GM12891 (cell line): ENCODE measurements at regions not wholly inside any gene's neighbourhood (a gene's known extent, or its start where the extent isn't known, plus 50 kb on each side); places are given as distances from the start of the nearest gene placed in this dataset.
"Not testable (repeated sequence)": the region's sequence is repeated elsewhere in the genome, so short reads cannot be mapped to it uniquely, and the experiment has no call there.

ENCODE experiments used
- DNase-seq: peaks from one replicate; pipeline ENCODE4 v3.0.0; 2011; ENCODE audit warnings: low spot score; ENCODE audit not compliant: insufficient read length
- FAIRE-seq: peaks from 2 replicates; lab custom pipeline; 2011; peaks lifted over from hg19 to GRCh38; lab: Jason Lieb, UNC
- PAX5 ChIP-seq: IDR thresholded peaks from 2 replicates; pipeline ENCODE4 v1.6.1; 2011; ENCODE audit warnings: low read length, moderate library complexity, mild to moderate bottlenecking; ENCODE audit not compliant: insufficient read depth, severe bottlenecking
- POLR2A ChIP-seq: IDR thresholded peaks from 2 replicates; pipeline ENCODE4 v1.6.1; 2011; ENCODE audit warnings: low read depth, low read length, control low read depth
- POLR2AphosphoS5 ChIP-seq: IDR thresholded peaks from 2 replicates; pipeline ENCODE4 v1.6.1; 2011; ENCODE audit warnings: low read depth, low read length, control low read depth
- POU2F2 ChIP-seq: IDR thresholded peaks from 2 replicates; pipeline ENCODE4 v1.6.1; 2011; ENCODE audit warnings: low read depth, mild to moderate bottlenecking, control low read depth, low read length, moderate library complexity
- SPI1 ChIP-seq: IDR thresholded peaks from 2 replicates; pipeline ENCODE4 v1.6.1; 2011; ENCODE audit warnings: low read depth, low read length, control low read depth
- TAF1 ChIP-seq: IDR thresholded peaks from 2 replicates; pipeline ENCODE4 v1.6.1; 2011; ENCODE audit warnings: low read depth, low read length, control low read depth

- TF ChIP-seq POU2F2 (no peak), POLR2A (no peak)
- FAIRE-seq, result no peak
- DNase-seq, result no peak
Measured at GRCh38 chr13:111626371-111627305, 306.2 kb downstream of the TEX29 start.

DNA sequence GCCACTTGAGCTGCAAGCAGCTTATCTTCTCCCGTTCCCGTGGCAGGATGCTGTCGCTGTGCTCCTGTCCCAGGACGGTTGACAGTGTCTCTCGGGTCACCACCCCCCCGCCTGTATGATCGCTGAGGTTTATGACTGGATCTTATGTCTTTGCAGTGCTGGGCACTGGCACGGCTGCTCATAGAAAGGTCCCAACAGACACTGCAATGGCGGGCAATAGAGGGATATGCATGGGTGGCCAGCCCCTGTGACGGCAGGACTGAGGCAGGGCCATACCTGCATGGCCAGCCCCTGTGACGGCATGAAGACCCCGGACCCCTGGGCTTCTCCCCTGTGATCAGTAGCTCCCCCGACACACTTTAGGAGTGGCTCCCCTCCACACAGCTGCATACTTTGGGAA, 307.2 kb downstream of the TEX29 start:
- DNase-seq (no peak), FAIRE-seq (no peak)
- TF ChIP-seq TAF1, result no peak
- TF ChIP-seq POLR2AphosphoS5, result no peak
- no peak for TF ChIP-seq POU2F2
- TF ChIP-seq PAX5, result no peak
- TF ChIP-seq POLR2A, result no peak
- no peak for TF ChIP-seq SPI1

DNA sequence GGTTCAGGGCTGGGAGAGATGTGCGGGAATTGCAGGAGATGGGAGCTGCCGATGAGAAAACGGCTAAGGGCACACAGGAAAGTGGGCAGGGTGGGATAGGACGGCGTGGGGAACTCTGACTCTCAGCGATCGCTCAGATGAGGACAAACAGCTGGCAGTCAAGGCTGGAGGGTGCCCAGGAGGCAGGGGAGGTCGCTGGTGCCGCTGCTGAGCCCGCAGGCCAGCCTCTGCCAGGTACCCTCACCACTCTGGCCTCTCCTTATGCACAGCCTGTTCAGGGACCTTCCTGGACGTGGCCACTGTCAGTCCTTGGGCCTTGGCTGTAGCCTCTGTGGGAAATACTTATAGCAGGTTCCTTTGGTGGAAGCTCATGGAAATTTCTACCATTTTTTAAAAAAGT, 308.6 kb downstream of the TEX29 start:
- no peak for FAIRE-seq
- TF ChIP-seq TAF1 (no peak), SPI1 (no peak), POLR2AphosphoS5 (no peak), POU2F2 (no peak), POLR2A (no peak), PAX5 (no peak)
- DNase-seq, result no peak

DNA sequence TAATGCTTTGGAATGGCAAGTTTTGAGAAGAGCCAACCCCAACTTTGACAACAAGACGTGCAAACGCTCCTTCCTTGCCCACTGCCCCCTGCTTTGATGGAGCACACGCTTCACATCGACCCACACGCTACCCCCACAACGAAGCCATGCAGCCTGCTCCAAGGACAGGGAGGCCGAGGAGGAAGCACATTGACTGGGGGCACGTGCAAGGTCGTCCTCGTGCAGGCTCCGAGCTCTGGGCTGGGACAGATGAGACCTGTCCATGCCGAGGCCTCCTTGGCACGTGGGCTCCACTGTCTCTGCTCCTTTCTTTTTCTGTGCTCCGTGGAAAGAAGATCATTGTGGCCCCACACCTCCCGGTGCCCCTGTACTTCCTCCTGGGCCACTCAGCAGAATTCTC, 309.0 kb downstream of the TEX29 start:
- DNase-seq, result no peak
- no peak for FAIRE-seq
- no peak for TF ChIP-seq TAF1
- TF ChIP-seq POU2F2, result no peak
- TF ChIP-seq PAX5, result no peak
- no peak for TF ChIP-seq POLR2A
- no peak for TF ChIP-seq SPI1
- no peak for TF ChIP-seq POLR2AphosphoS5

DNA sequence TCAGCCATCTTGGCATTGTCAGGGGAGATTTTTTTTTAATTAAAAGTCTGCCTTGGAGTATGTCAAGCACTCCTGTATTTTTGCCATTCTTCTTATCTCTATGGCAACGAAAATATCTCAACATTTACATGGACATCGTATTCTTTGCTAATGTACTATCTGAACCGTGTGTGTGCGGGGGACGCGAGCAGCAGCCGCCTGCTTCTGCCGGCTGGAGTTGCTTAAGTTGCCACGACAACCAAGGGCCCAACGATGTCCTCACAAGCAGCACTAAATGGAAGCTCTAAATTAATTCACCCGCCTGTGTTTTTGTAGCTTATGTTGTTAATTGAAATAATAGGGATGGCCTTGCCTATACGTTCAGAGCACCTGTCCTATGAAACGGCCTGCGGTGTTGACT, 309.5 kb downstream of the TEX29 start:
- no peak for FAIRE-seq
- no peak for TF ChIP-seq POU2F2
- TF ChIP-seq POLR2A, result no peak
- TF ChIP-seq POLR2AphosphoS5, result no peak
- no peak for TF ChIP-seq SPI1
- TF ChIP-seq PAX5, result no peak
- no peak for TF ChIP-seq TAF1
- no peak for DNase-seq

GRCh38 chr13:111630406-111630805, 310.0 kb downstream of the TEX29 start:
- no peak for DNase-seq
- no peak for TF ChIP-seq POU2F2
- TF ChIP-seq PAX5, result no peak
- FAIRE-seq, result no peak

GRCh38 chr13:111631271-111631670, 310.8 kb downstream of the TEX29 start:
- peak; percentile 9 for FAIRE-seq

GRCh38 chr13:111632906-111633305, 312.5 kb downstream of the TEX29 start:
- FAIRE-seq (no peak), DNase-seq (no peak)
- no peak for TF ChIP-seq POLR2A
- no peak for TF ChIP-seq POU2F2
- no peak for TF ChIP-seq POLR2AphosphoS5
- no peak for TF ChIP-seq SPI1
- no peak for TF ChIP-seq PAX5
- no peak for TF ChIP-seq TAF1

More at GRCh38 chr13:111631271-111631670, 310.8 kb downstream of the TEX29 start:
- not testable (repeated sequence) for DNase-seq

DNA sequence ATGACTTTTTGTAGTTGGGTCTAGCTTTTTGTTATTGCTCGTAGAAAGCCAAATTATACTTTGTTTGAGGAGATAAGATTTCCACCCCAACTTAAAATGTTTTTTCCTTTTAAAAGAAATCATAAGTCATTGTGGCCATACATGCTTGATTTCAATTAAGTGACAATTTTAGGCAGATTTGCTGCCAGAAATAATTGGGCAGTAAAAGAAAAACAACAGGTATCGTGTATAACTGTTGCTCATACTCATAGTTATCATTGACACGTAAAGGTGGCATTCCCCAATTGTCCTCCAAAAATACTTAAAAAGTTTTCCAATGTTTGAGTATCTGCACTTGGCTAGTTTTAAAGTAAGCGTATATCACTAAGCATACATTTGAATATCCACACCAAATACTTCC, 313.0 kb downstream of the TEX29 start:
- no peak for FAIRE-seq
- DNase-seq, result no peak
- TF ChIP-seq POLR2AphosphoS5 (no peak), SPI1 (no peak), POLR2A (no peak), PAX5 (no peak), POU2F2 (no peak), TAF1 (no peak)

GRCh38 chr13:111634410-111634809, 314.0 kb downstream of the TEX29 start:
- FAIRE-seq (no peak), DNase-seq (no peak)
- TF ChIP-seq PAX5, result no peak
- no peak for TF ChIP-seq POU2F2
- no peak for TF ChIP-seq TAF1
- TF ChIP-seq POLR2AphosphoS5, result no peak
- TF ChIP-seq POLR2A, result no peak
- no peak for TF ChIP-seq SPI1

- TF ChIP-seq POU2F2, result no peak
- no peak for TF ChIP-seq PAX5
- no peak for TF ChIP-seq POLR2AphosphoS5
- no peak for TF ChIP-seq TAF1
- TF ChIP-seq SPI1, result no peak
- no peak for TF ChIP-seq POLR2A
- FAIRE-seq (no peak), DNase-seq (no peak)
Measured at GRCh38 chr13:111636271-111636670, 315.8 kb downstream of the TEX29 start.

- DNase-seq (no peak), FAIRE-seq (no peak)
- no peak for TF ChIP-seq TAF1
- no peak for TF ChIP-seq POLR2A
Measured at GRCh38 chr13:111636804-111637203, 316.4 kb downstream of the TEX29 start.

DNA sequence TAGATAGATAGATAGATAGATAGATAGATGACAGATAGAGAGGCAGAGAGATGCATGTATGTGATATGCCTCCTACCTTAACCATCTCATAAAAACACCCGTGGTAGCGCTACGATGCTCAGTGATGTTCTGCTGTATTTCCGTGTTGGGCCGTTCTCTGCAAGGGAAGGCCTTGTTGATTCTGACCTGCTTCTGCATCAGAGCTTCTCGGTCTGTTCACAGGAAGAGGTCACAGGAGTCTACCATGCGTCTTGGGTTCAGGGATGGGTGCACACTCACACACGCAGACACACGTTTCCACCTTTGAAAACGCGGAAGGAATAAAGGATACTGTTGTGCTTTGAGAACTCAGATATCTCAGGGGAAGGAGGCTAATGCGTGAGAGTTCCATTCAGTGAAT, 316.9 kb downstream of the TEX29 start:
- TF ChIP-seq PAX5, result no peak
- no peak for TF ChIP-seq TAF1
- TF ChIP-seq POLR2A, result no peak
- FAIRE-seq (no peak), DNase-seq (no peak)
